Ishikawa (cell line): ENCODE measurements at regions not wholly inside any gene's neighbourhood (a gene's known extent, or its start where the extent isn't known, plus 50 kb on each side); places are given as distances from the start of the nearest gene placed in this dataset.

ENCODE experiments used
- CEBPB ChIP-seq: IDR thresholded peaks from 2 replicates; pipeline ENCODE4 v1.6.1; 2012
- CREB1 ChIP-seq: IDR thresholded peaks from 2 replicates; pipeline ENCODE4 v1.6.1; 2012; ENCODE audit warnings: low read depth
- EGR1 ChIP-seq: IDR thresholded peaks from 2 replicates; pipeline ENCODE4 v1.6.1; 2012
- EP300 ChIP-seq: IDR thresholded peaks from 2 replicates; pipeline ENCODE4 v1.6.1; 2012; ENCODE audit warnings: borderline replicate concordance
- FOXM1 ChIP-seq: IDR thresholded peaks from 2 replicates; pipeline ENCODE4 v1.6.1; 2012; ENCODE audit warnings: low read depth, borderline replicate concordance
- MAX ChIP-seq: IDR thresholded peaks from 2 replicates; pipeline ENCODE4 v1.6.1; 2012
- NFIC ChIP-seq: IDR thresholded peaks from 2 replicates; pipeline ENCODE4 v1.6.1; 2012
- RAD21 ChIP-seq: IDR thresholded peaks from 2 replicates; pipeline ENCODE4 v1.6.1; 2012; ENCODE audit warnings: low read depth
- REST ChIP-seq: IDR thresholded peaks from 2 replicates; pipeline ENCODE4 v1.6.1; 2012; ENCODE audit warnings: low read depth, mild to moderate bottlenecking
- TAF1 ChIP-seq: IDR thresholded peaks from 2 replicates; pipeline ENCODE4 v1.6.1; 2012; ENCODE audit warnings: low read depth, mild to moderate bottlenecking
- TCF12 ChIP-seq: IDR thresholded peaks from 2 replicates; pipeline ENCODE4 v1.6.1; 2012; ENCODE audit warnings: low read depth
- TEAD4 ChIP-seq: IDR thresholded peaks from 2 replicates; pipeline ENCODE4 v1.6.1; 2012
- YY1 ChIP-seq: IDR thresholded peaks from 2 replicates; pipeline ENCODE4 v1.6.1; 2012; ENCODE audit warnings: low read depth
- ZBTB7A ChIP-seq: IDR thresholded peaks from 2 replicates; pipeline ENCODE4 v1.6.1; 2012; ENCODE audit warnings: low read depth
- TF ChIP-seq, protein P1 (sequence below): IDR thresholded peaks from 2 replicates; pipeline ENCODE4 v1.6.1; 2012

DNA sequence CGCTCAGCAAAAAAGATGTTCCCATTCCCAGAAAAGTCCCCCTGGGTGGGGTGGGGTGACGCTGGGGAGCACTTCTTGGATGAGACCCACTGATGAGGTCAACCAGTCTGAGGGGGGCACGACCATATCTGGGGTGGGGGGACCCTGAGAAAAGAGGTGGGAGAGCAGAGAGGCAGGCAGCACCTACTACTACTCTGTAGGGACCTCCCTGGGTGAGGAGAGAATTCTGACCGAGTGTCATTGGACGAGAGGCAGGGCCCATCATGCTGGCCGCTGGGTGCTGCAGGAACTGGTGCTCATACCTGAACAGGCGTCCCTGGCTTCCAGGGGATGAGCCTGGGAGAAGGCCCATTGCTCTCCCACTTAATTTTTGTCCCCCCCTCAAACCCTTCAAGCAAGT is 158.8 kb downstream of the KLF13 start:
- TF ChIP-seq EP300 = no peak
- no peak for TF ChIP-seq FOXM1
- TF ChIP-seq TAF1 = no peak
- TF ChIP-seq NFIC = no peak
- TF ChIP-seq, protein P1, sequence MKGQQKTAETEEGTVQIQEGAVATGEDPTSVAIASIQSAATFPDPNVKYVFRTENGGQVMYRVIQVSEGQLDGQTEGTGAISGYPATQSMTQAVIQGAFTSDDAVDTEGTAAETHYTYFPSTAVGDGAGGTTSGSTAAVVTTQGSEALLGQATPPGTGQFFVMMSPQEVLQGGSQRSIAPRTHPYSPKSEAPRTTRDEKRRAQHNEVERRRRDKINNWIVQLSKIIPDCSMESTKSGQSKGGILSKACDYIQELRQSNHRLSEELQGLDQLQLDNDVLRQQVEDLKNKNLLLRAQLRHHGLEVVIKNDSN = no peak
- TF ChIP-seq YY1 = no peak
- no peak for TF ChIP-seq CREB1
- TF ChIP-seq ZBTB7A = no peak
- TF ChIP-seq TCF12 = no peak
- TF ChIP-seq TEAD4 = no peak
- no peak for TF ChIP-seq EGR1
- TF ChIP-seq REST = no peak
- TF ChIP-seq CEBPB = no peak
- TF ChIP-seq MAX = no peak
- TF ChIP-seq RAD21 = no peak

- TF ChIP-seq RAD21 (no peak), CREB1 (no peak), TAF1 (no peak), FOXM1 (no peak), MAX (no peak), CEBPB (no peak), TEAD4 (no peak), EGR1 (no peak), REST (no peak)
Measured at GRCh38 chr15:31485911-31486461, 159.4 kb downstream of the KLF13 start.

GRCh38 chr15:31486506-31486905 is 159.9 kb downstream of the KLF13 start:
- no peak for TF ChIP-seq RAD21
- no peak for TF ChIP-seq TAF1
- no peak for TF ChIP-seq EGR1
- no peak for TF ChIP-seq CREB1
- no peak for TF ChIP-seq NFIC
- TF ChIP-seq, protein P1 = no peak
- TF ChIP-seq ZBTB7A = no peak
- TF ChIP-seq YY1 = no peak
- TF ChIP-seq FOXM1 = no peak
- TF ChIP-seq MAX = no peak
- TF ChIP-seq TCF12 = no peak
- TF ChIP-seq TEAD4 = no peak
- no peak for TF ChIP-seq REST

DNA sequence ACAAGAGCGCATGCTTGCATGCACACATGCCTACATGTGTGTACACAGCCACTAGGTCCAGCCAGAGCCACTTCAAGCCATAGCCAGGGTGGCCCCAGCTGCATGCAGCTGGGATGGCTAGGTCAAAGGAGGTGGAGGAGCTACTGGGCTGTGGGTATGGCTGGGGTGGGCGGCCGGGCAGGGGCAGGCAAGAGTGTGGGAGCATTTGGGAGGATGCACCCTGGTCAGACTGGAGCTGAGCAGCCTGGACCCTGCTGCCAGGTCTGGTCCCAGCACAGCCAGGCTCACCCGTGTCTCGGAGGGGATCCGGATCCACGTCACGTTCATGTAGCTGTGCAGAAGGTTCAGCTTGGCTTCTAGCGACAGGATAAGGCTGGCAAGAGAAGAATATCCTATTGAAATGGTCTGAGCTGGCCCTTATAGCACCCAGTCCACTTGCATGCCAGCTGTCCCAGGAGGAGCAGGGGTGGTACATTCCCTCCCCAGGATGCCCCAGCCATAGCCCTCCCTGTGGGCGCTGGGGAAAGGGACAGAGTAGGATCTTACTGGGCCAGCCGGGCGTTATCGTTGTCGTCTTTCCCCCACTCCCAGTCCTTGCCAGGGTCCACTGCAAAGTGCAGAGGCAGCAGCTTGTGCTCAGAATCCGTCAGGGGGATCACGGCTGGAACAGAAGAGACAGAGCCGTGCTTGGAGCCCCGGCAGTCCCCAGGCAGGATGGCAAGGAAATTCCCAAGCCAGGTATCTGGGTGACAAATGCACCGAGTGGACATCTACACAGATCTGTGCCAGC is 160.5 kb downstream of the KLF13 start:
- no peak for TF ChIP-seq CEBPB
- no peak for TF ChIP-seq TEAD4
- no peak for TF ChIP-seq NFIC
- no peak for TF ChIP-seq EP300
- TF ChIP-seq CREB1 = no peak
- TF ChIP-seq FOXM1 = no peak
- TF ChIP-seq, protein P1 = no peak
- no peak for TF ChIP-seq TAF1
- no peak for TF ChIP-seq YY1
- no peak for TF ChIP-seq RAD21
- no peak for TF ChIP-seq REST
